HPDE6-E6E7 (cell line): ENCODE measurements at regions not wholly inside any gene's neighbourhood (a gene's known extent, or its start where the extent isn't known, plus 50 kb on each side); places are given as distances from the start of the nearest gene placed in this dataset.
"Not testable (repeated sequence)": the region's sequence is repeated elsewhere in the genome, so short reads cannot be mapped to it uniquely, and the experiment has no call there.

Experiments
- DNase-seq: peaks from one replicate; pipeline ENCODE4 v3.0.0; 2011; ENCODE audit warnings: missing footprints; ENCODE audit errors: extremely low spot score

DNA sequence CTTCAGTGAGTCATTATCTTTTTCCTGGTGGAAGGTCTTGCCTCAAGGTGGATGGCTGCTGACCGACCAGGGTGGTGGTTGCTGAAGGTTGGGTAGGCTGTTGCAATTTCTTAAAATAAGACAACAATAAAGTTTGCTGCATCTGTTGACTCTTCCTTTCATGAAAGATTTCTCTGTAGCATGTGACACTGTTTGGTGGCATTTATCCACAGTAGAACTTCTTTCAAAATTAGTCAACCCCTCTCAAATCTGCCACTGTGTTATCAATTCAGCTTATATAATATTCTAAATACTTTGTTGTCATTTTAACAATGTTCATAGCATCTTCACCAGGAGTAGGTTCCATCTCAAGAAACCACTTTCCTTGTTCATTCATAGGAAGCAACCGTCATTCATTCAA, 66.8 kb upstream of the ATXN1 start:
- DNase-seq: no peak

DNA sequence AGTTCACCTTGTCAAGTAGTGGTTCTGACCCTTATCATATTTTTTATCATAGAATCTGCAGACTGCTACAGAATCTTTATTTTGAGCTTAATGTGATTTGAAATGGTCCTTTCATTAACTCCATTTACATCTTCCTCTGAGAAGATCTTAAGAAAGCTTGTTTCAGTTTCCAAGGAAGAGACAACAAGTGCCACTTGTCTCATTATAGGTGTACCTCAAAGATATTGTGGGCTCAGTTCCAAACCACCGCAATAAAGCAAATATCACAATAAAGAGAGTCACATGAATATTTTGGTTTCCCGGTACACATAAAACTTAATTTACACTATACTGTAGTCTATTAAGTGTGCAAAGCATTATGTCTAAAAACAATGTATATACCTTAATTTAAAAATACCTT, 66.4 kb upstream of the ATXN1 start:
- no peak for DNase-seq

DNA sequence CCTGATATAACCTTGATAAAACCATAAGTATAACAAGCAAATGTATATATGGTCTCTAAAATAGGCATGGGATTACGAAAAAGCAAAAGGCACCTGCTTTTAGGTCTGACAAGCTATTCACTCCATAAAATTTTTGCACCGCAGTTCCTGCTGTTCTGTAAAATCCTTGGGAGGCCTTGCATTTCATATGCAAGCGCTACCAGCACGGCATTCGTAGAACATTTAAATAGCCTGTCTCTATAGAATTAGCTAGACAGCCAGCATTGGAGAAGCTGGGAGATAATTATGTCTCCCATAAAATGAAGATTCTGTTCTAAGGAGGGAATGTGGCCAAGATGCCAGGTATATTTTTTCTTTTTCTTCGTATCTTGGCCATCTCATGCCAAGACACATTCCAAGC, 64.5 kb upstream of the ATXN1 start:
- no peak for DNase-seq

DNA sequence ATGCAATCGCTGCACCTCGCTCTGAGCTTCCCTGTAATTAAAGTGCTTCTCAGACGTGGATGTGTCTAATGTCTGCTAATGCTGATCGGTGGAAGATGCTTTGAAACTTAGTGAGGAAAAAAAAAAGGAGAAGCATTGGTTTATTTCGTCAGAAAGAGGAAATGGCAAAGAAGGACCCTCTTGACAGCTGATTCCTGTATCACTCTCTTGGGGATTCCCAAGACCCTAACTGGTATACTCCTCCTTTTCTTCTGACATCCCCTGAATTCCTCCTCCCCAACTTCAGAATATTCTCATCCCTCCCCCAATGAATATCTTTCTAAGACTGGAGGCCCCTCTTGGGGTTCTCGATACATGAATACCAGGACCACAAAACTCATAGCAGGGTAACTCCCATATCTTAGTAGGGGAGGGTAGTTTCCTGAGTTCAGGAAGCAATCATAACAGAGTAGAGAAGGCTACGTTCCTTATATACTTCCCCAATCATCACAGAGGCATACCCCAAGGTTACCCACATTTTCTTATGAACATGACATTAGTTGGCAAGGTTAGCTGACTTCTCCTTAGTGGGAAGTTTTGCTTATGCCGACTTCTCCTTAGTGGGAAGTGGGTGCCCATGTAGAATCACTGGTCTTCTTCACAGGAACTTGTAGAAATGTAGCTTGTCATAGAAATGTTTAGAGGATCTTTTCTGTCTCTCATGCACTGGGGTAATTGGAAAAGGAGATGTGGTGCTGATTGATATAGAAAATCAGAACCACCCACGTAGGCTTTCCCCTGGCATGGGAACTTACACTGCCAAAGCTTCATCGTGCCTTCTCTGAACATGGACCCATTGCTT, 63.8 kb upstream of the ATXN1 start:
- no peak for DNase-seq

DNA sequence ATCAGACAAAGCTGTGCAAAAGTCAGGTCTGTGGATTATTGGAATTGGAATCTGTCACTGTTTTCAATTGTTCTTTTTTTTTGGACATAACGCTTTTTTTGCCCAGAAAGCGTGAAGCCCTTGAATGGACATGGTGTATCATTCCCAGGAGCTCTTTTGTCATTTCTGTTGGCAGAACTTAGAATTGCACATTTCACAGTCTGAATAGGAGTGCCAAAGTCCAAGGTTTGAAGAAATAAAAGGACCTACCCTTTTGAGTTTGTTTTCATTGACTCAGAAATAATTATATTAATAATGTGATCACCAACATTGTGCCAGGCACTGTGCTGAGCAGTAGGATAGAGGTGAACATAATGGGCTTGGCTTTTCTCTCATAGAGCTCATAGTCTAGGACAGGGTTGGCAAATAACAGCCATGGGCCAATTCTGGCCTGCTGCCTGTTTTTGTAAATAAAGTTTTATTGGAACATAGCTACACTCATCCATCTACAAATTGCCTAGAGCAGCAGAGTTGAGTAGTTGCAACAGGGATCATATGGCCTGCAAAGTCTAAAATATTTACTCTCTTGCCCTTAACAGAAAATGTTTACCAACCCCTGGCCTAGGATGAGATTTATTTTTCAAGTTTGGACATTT, 62.6 kb upstream of the ATXN1 start:
- DNase-seq: no peak

DNA sequence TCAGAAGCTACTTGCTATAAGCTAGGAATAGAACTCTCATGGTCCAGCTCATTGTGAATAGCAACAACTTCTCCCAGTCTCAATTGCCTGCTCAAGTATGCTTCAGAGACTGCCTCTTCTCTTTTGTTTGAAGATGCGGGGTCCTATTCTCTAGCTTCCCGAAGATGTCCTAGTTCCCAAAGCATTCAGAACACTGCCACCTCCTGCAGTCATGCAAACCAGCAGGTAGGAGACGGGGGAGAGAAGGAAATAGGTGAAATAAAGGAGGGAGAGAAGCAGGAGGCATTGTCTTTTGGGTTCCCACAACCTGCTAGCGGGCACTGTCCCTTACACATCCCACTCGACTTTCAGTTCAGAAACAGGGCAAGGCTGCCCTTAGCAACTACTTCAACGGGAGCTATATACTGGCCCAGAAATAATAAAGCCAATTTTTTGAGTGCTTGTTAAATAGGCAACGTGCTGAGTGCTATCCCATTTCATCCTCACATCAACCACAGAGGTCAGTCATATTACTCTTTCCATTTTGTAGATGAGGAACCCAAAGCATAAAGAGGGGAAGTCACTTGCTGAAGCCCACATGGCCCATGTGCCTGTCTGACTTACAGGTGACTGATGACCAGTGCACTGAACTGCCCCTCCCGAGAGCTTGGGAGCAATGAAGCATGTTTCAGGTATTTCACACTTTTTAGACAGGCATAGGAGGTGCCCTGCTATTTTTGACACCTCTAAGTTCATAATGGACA, 61.9 kb upstream of the ATXN1 start:
- DNase-seq: no peak

DNA sequence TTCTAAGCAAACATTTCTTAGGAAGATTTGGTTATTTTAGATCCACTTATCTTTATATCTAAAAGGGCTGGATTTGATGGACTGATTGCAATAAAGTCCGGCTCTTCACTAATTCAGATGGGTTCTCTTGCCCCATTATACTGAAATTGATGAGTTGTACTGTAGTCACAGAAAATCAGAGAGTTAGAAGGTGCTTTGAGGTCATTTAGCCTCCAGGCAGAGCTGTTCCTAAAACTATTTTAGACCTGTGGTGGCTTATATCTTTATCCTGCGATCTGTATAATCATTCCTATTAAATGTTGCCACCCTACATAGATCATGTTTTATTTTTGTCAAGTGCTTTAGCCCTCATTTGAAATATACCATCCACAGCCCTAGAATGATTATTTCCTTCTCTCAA, 61.3 kb upstream of the ATXN1 start:
- DNase-seq: no peak

DNA sequence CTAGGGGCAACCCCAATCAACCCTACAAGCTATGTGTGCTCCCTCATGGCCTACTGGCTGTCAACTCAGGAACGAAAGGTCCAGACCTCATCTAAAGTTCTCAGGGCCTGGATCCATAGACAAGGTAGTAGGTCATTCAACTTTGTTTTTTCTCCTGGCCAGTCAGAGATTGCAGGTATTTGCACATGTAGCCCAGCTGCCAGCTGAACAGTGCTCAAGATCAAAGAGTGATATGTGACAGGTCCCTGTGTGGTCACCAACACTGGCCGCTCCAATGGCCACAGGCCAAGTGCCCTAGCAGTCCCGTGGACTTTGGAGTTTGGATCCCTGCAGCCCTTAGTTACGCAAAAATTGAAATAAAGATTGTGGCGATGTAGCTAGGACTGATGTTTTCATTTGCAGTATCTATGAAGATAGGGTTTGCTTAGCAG, 60.6 kb upstream of the ATXN1 start:
- DNase-seq: no peak

DNA sequence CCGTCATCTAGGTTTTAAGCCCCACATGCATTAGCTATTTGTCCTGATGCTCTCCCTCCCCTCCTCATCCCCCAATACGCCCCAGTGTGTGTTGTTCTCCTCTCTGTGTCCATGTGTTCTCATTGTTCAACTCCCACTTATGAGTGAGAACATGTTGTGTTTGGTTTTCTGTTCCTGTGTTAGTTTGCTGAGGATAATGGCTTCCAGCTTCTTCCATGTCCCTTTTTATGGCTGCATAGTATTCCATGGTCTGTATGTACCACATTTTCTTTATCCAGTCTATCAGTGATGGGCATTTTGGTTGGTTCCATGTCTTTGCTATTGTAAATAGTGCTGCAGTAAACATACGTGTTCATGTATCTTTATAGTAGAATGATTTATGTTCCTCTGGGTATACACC, 59.0 kb upstream of the ATXN1 start:
- DNase-seq: not testable (repeated sequence)

DNA sequence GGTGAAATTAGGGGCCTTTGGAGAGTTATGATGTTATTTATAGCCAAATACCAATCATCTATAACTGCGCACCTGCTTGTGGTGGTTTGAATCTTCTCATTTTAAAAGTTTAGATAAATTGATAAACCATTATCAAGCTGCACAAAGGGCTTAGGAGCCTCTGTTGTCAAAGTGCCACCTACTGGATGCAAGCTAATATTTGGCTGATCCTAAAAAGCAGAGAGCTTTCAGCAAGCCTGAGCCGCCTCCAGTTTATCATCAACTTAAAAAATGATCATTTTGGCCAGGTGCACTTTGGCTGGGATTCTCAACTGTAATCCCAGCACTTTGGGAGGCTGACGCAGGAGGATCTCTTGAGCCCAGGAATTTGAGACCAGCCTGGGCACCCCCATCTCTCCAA, 58.5 kb upstream of the ATXN1 start:
- no peak for DNase-seq

DNA sequence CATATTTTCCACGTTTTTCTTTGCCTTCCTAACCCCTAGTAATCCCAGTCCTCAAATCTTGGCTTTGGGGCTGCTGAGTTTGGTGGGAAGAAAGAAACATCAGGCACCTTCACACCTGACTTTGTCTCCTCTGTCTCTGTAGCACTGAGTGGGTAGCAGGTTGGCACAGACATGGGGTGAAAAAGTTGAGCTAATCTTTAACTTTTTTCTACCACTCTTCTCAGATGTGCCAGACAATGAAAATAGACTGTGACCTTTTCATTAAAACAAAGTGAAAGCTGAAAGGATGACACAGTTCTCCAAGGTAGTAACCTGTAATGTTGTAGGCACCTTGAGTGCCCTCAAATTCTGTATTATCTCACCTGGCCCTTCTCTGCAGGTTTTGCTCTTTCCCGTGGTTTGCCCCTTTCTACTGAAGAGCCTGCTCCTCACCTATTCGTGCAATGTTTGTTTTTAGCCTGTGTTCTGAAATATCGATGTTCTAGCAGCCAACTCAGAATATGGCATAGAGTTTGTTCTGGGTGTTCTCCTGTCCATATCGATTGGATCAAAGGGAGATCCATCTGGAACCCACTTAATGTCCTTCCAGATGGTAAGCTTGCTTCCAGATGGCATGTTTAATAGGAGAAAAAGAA, 57.8 kb upstream of the ATXN1 start:
- DNase-seq: no peak

DNA sequence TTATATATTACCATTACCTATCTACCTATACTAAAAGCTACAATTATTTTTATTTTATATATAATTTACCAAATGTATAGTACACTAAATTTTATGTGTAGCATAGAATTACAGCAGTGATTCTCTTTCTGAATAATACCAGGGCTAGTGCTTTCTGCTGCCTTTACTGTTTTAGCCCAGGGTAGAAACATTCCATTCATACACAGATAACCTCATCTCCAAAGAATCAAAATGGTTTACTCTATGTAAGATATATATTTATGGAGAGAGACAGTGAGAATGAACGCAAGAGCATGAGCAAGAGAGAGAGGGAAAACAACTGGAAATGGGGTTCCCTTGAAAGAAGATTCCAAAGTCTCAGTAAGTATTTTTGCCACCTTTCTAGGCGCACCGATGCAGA, 56.3 kb upstream of the ATXN1 start:
- DNase-seq: no peak

DNA sequence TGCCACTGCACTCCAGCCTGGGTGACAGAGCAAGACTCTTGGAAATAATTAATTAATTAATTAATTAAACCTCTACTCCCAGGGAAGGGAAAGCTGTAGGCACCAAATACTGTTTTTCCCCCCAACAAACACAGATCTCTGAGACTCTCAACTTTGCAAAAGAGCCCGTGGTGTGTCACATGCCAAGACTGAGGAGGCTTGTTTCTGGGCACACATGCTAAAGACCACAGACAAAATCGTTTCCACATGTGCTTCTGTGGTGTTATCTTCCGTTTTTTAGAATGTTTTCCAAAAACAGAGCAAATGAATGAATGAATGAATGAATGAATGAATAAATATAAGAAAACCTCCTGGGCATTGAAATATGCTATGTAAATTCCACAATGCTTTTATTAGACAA, 55.6 kb upstream of the ATXN1 start:
- DNase-seq: no peak

DNA sequence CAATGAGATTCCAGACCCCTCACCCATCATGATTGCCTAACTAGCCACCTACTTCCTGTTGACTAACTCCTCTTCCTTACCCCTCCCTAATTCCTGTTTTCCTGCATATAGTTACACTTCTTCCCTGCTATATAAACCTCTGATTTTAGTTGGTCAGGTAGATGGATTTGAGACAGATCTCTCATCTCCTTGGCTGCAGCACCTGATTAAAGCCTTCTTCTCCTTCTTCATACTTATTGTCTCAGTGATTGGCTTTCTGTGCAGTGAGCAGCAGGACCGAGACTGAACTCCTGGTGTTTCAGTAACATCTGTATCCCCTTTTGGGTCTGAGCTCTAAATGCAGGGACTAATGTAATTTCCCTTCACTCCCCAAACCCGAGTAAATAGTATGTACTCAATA, 51.7 kb upstream of the ATXN1 start:
- DNase-seq: no peak

DNA sequence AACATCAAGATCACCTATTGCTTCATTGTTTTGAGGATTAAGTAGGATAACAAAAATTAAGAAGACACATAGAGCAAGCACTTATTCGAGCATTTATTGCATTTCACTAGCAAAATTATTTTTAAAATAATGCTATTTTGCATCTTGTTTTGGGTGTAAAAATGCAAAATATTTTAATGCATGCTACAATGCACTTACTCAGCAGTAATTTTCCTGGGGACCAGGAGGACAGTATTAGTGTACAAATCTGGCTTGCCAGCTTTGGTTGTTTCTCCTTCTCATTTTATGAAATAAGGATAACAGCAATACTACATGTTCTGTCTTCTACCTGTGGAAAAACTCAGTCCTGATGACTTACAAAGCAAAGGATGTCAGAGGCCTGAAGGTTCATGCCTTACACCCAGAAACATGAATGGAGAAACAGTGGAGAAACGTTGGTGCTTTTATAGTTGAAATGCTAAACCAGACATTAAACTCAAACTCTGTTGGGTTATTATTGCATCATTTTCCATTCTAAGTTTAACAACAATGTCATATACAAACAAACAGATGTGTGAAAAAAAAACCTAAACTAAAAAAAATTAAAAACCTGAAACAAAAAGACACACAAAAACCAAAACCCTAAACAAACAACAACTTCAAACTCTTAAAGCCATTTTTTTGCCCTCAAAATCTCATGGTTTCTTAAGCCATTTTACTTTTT, 50.2 kb upstream of the ATXN1 start:
- DNase-seq: no peak
